Gastroesophageal sphincter (tissue), 3 donors: ENCODE measurements at regions not wholly inside any gene's neighbourhood (a gene's known extent, or its start where the extent isn't known, plus 50 kb on each side); places are given as distances from the start of the nearest gene placed in this dataset.

Source experiments
- CTCF ChIP-seq, 4 experiments: fragments of 200-600 bp in 2 of 4; fragments of 450-650 bp in 2 of 4; sonication (generic) in 1 of 4; IDR thresholded peaks; one replicate each; pipeline ENCODE4 v1.5.1; 2017 to 2019; ENCODE audit warnings: antibody characterized with exemption in 4 of 4, mild to moderate bottlenecking in 2 of 4, moderate library complexity in 2 of 4
- EP300 ChIP-seq: sonication (generic); formaldehyde crosslinking; IDR thresholded peaks from one replicate; pipeline ENCODE4 v1.6.1; 2017; ENCODE audit warnings: antibody characterized with exemption, mild to moderate bottlenecking
- POLR2A ChIP-seq, 2 donors: fragments of 450-650 bp; IDR thresholded peaks; one replicate each; pipeline ENCODE4 v1.6.1; 2017; ENCODE audit warnings: antibody characterized with exemption in 2 of 2, mild to moderate bottlenecking in 2 of 2, moderate library complexity in 1 of 2

GRCh38 chr3:68207327-68207726 is 552.9 kb upstream of the SUCLG2 start:
- TF ChIP-seq CTCF (IDR thresholded peaks at IDR 0.05) (no peak), POLR2A (IDR thresholded peaks at IDR 0.05) (no peak), EP300 (no peak)
